Hepatocyte (in vitro differentiated cells): ENCODE measurements at regions not wholly inside any gene's neighbourhood (a gene's known extent, or its start where the extent isn't known, plus 50 kb on each side); places are given as distances from the start of the nearest gene placed in this dataset.

Source experiments
- EZH2 ChIP-seq: fragments of 200-600 bp; sonication (generic); IDR thresholded peaks from 2 replicates; pipeline ENCODE4 v1.6.1; 2016; ENCODE audit warnings: antibody characterized with exemption, mild to moderate bottlenecking, borderline replicate concordance
- EZH2phosphoT487 ChIP-seq: fragments of 200-600 bp; sonication (generic); IDR thresholded peaks from one replicate; pipeline ENCODE4 v1.6.1; 2018; ENCODE audit warnings: antibody characterized with exemption, mild to moderate bottlenecking, low read depth, moderate library complexity; ENCODE audit not compliant: unreplicated experiment, severe bottlenecking
- TF ChIP-seq, protein P1 (sequence below): fragments of 200-600 bp; sonication (generic); IDR thresholded peaks from 2 replicates; pipeline ENCODE4 v1.5.1; 2016; ENCODE audit warnings: antibody characterized with exemption, mild to moderate bottlenecking; ENCODE audit not compliant: poor library complexity

DNA sequence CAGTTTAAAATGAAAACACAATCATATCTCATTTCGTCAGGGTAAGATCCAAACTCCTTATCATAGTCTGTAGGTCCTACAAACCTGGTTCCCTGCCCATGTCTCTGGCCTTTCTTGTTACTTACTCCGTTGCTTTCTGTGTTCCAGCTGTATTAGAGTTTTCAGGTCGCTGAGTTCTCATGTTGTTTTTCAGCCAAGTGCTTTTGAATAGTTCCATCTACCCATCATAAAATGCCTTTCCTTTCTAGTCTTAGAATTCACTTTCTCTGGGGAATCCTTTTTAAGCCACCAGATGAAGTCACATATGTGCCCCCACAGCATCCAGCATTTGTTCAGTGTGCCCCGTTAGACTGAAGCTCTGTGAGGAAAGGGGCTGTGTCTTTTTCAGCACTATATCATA is 228.7 kb downstream of the YTHDC2 start:
- TF ChIP-seq, protein P1, sequence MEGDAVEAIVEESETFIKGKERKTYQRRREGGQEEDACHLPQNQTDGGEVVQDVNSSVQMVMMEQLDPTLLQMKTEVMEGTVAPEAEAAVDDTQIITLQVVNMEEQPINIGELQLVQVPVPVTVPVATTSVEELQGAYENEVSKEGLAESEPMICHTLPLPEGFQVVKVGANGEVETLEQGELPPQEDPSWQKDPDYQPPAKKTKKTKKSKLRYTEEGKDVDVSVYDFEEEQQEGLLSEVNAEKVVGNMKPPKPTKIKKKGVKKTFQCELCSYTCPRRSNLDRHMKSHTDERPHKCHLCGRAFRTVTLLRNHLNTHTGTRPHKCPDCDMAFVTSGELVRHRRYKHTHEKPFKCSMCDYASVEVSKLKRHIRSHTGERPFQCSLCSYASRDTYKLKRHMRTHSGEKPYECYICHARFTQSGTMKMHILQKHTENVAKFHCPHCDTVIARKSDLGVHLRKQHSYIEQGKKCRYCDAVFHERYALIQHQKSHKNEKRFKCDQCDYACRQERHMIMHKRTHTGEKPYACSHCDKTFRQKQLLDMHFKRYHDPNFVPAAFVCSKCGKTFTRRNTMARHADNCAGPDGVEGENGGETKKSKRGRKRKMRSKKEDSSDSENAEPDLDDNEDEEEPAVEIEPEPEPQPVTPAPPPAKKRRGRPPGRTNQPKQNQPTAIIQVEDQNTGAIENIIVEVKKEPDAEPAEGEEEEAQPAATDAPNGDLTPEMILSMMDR, result no peak
- no peak for TF ChIP-seq EZH2
- TF ChIP-seq EZH2phosphoT487, result no peak
